Muscle layer of duodenum (tissue), 2 donors: ENCODE measurements at regions not wholly inside any gene's neighbourhood (a gene's known extent, or its start where the extent isn't known, plus 50 kb on each side); places are given as distances from the start of the nearest gene placed in this dataset.
"Not testable (repeated sequence)": the region's sequence is repeated elsewhere in the genome, so short reads cannot be mapped to it uniquely, and the experiment has no call there.

Source experiments
- H3K27ac ChIP-seq: one replicate; pipeline ENCODE4 v1.7.0; 2013; ENCODE audit warnings: mild to moderate bottlenecking, low read length
- H3K27me3 ChIP-seq: one replicate; pipeline ENCODE4 v1.7.0; 2013; ENCODE audit warnings: low read depth, mild to moderate bottlenecking, control low read depth, low read length
- H3K36me3 ChIP-seq, 2 donors: one replicate each; pipeline ENCODE4 v1.7.0; 2013; ENCODE audit warnings: low read length in 2 of 2, control low read depth in 1 of 2, mild to moderate bottlenecking in 1 of 2; ENCODE audit not compliant: insufficient read depth in 2 of 2, control insufficient read depth in 1 of 2
- H3K4me1 ChIP-seq, 2 donors: one replicate each; pipeline ENCODE4 v1.7.0; 2013; ENCODE audit warnings: low read length in 2 of 2, mild to moderate bottlenecking in 2 of 2, control low read depth in 1 of 2, moderate library complexity in 1 of 2; ENCODE audit not compliant: insufficient read depth in 2 of 2, control insufficient read depth in 1 of 2
- H3K4me3 ChIP-seq, 2 donors: one replicate each; pipeline ENCODE4 v1.7.0; 2013; ENCODE audit warnings: low read length in 2 of 2, low read depth in 1 of 2, mild to moderate bottlenecking in 1 of 2
- H3K9me3 ChIP-seq, 2 donors: one replicate each; pipeline ENCODE4 v1.7.0; 2013; ENCODE audit warnings: low read length in 2 of 2, control low read depth in 1 of 2, mild to moderate bottlenecking in 1 of 2; ENCODE audit not compliant: control insufficient read depth in 1 of 2
- donor health status: healthy.

DNA sequence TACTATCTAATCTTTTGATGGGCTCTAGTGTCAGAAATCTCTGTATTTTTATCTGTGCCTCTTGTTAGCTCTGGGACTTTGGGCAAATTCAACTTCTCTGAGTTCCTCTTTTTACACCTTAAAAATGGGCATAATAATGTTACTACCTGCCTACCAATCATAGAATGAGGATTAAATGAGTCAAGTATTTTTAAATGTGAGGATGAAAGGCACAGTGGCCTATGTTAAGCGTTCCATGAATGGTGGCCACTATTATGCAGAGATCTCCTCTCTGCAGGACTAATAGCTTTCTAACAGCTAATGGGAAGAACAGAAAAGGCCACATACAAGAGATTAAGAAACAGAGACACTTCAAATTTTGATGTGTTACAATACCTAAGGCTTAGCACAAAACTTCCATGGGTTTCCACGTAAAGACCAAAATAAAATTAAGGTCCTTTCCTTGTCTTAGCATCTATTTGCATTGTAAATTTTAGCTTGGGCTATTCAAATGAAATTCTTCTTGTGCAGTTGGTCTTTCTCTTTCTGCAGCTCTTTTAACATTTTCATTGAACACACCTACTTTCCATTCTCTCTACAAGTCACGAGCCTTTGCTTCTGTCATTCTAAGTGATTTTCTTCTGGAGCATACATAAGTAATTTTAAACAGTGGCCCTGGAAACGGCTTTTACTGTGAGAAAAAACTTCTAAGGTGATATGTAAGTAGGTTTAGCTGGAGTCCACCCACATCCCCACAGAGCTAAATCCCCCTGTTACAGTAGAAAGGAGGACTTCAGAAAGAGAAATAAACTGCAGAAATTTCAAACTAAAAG is 117.9 kb upstream of the MED14 start:
- H3K4me3 ChIP-seq = no peak overlapping the region
- no peaks in the 10 kb centered on the region for H3K4me1 ChIP-seq
- H3K36me3 ChIP-seq = no peaks in the 10 kb centered on the region
- H3K27me3 ChIP-seq = no peaks in the 10 kb centered on the region
- no peak overlapping the region for H3K27ac ChIP-seq
- no peaks in the 10 kb centered on the region for H3K9me3 ChIP-seq

GRCh38 chrX:40853816-40854123 is 118.4 kb upstream of the MED14 start:
- H3K36me3 ChIP-seq = no peaks in the 10 kb centered on the region
- no peaks in the 10 kb centered on the region for H3K9me3 ChIP-seq
- no peak overlapping the region for H3K27ac ChIP-seq
- no peaks in the 10 kb centered on the region for H3K27me3 ChIP-seq
- no peak overlapping the region for H3K4me3 ChIP-seq
- H3K4me1 ChIP-seq = no peaks in the 10 kb centered on the region

- Histone ChIP-seq H3K4me1 (no peaks in the 10 kb centered on the region), H3K4me3 (no peak overlapping the region), H3K27ac (no peak overlapping the region), H3K27me3 (no peaks in the 10 kb centered on the region), H3K9me3 (no peaks in the 10 kb centered on the region), H3K36me3 (no peaks in the 10 kb centered on the region)
Measured at GRCh38 chrX:40854242-40854641, 118.9 kb upstream of the MED14 start.

GRCh38 chrX:40855411-40855810 is 120.1 kb upstream of the MED14 start:
- Histone ChIP-seq H3K4me3 (no peak overlapping the region), H3K27me3 (no peaks in the 10 kb centered on the region), H3K27ac (no peak overlapping the region), H3K9me3 (no peaks in the 10 kb centered on the region), H3K4me1 (no peaks in the 10 kb centered on the region), H3K36me3 (no peaks in the 10 kb centered on the region)

GRCh38 chrX:40855932-40856515 is 120.7 kb upstream of the MED14 start:
- Histone ChIP-seq H3K27ac (no peak overlapping the region), H3K9me3 (no peaks in the 10 kb centered on the region), H3K36me3 (no peaks in the 10 kb centered on the region), H3K27me3 (no peaks in the 10 kb centered on the region), H3K4me1 (no peaks in the 10 kb centered on the region), H3K4me3 (no peak overlapping the region)

DNA sequence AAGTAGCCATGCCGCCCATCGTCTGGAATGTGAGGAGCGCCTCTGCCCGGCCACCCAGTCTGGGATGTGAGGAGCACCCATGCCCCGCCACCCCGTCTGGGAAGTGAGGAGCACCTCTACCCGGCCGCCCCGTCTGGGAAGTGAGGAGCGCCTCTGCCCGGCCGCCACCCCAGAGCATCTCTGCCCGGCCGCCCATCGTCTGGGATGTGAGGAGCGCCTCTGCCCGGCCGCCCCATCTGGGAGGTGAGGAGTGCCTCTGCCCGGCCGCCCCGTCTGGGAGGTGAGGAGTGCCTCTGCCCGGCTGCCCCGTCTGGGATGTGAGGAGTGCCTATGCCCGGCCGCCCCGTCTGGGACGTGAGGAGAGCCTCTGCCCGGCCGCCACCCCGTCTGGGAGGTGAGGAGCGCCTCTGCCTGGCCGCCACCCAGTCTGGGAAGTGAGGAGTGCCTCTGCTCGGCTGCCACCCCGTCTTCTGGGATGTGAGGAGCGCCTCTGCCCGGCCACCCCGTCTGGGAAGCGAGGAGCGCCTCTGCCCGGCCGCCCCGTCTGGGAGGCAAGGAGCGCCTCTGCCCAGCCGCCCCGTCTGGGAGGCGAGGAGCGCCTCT is 126.7 kb upstream of the MED14 start:
- not testable (repeated sequence) for H3K27me3 ChIP-seq, H3K36me3 ChIP-seq, H3K4me3 ChIP-seq, H3K27ac ChIP-seq, H3K9me3 ChIP-seq, H3K4me1 ChIP-seq

DNA sequence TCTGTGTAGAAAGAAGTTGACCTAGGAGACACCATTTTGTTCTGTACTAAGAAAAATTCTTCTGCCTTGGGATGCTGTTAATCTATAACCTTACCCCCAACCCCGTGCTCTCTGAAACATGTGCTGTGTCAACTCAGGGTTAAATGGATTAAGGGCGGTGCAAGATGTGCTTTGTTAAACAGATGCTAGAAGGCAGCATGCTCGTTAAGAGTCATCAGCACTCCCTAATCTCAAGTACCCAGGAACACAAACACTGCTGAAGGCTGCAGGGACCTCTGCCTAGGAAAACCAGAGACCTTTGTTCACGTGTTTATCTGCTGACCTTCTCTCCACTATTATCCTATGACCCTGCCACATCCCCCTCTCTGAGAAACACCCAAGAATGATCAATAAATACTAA is 127.9 kb upstream of the MED14 start:
- not testable (repeated sequence) for H3K4me1 ChIP-seq, H3K27ac ChIP-seq, H3K27me3 ChIP-seq, H3K4me3 ChIP-seq, H3K36me3 ChIP-seq, H3K9me3 ChIP-seq

- H3K4me3 ChIP-seq = no peak overlapping the region
- no peaks in the 10 kb centered on the region for H3K4me1 ChIP-seq
- H3K36me3 ChIP-seq = no peaks in the 10 kb centered on the region
- H3K9me3 ChIP-seq = no peaks in the 10 kb centered on the region
- H3K27ac ChIP-seq = no peak overlapping the region
- H3K27me3 ChIP-seq = no peaks in the 10 kb centered on the region
Measured at GRCh38 chrX:40863671-40864070, 128.3 kb upstream of the MED14 start.

GRCh38 chrX:40864972-40865371 is 129.6 kb upstream of the MED14 start:
- Histone ChIP-seq H3K27me3 (no peaks in the 10 kb centered on the region), H3K36me3 (no peaks in the 10 kb centered on the region), H3K9me3 (no peaks in the 10 kb centered on the region), H3K4me1 (no peaks in the 10 kb centered on the region), H3K27ac (no peak overlapping the region), H3K4me3 (no peak overlapping the region)

DNA sequence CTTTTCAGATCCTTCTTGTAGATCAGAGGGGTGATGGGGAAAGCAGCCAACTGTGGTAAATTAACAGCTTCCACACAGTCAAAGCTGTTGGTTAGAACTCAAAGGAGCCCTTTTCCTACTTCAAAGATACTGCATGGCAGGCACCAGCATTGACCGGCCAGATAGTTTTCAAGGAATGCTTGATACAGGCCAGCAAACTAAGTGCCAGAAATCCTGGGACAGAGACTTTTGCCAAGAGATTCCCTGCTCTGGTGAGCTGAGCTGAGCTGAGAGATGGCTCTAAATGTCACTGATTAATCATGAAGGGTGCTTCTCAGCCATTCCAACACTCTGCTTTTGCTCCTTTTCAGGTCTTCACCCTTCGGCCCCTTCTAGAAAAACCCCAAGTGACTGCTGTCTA is 131.6 kb upstream of the MED14 start:
- H3K27ac ChIP-seq = no peak overlapping the region

DNA sequence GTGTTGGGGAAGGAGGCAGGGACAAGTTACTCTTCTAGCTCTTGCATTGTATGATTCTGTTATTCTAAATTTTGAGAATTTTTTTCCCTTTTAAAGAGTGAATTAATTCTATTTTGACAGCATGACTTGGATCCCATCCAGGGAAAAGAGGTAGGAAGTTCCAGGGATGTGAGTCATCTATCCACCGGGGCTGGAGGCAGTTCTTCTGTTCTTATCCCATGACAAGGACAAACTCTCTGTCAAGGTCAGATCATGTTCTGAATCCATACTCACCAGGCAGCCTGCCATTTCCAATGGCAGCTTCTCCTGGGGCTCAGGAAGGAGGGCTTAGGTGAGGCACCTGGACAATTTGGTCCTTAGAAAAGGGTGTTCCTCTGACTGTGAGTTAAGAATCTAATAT is 132.0 kb upstream of the MED14 start:
- H3K27me3 ChIP-seq = no peaks in the 10 kb centered on the region
- no peaks in the 10 kb centered on the region for H3K4me1 ChIP-seq
- no peaks in the 10 kb centered on the region for H3K9me3 ChIP-seq
- no peak overlapping the region for H3K27ac ChIP-seq
- no peaks in the 10 kb centered on the region for H3K36me3 ChIP-seq
- H3K4me3 ChIP-seq = no peak overlapping the region

More for the DNA sequence above, 131.6 kb upstream of the MED14 start:
- no peaks in the 10 kb centered on the region for H3K27me3 ChIP-seq
- H3K9me3 ChIP-seq = no peaks in the 10 kb centered on the region
- no peaks in the 10 kb centered on the region for H3K4me1 ChIP-seq
- H3K36me3 ChIP-seq = no peaks in the 10 kb centered on the region
- H3K4me3 ChIP-seq = no peak overlapping the region

- no peaks in the 10 kb centered on the region for H3K9me3 ChIP-seq
- H3K27me3 ChIP-seq = no peaks in the 10 kb centered on the region
- H3K4me3 ChIP-seq = no peak overlapping the region
- H3K4me1 ChIP-seq = no peaks in the 10 kb centered on the region
- H3K36me3 ChIP-seq = no peaks in the 10 kb centered on the region
- no peak overlapping the region for H3K27ac ChIP-seq
Measured at GRCh38 chrX:40868868-40869267, 133.5 kb upstream of the MED14 start.
